Forelimb muscle (tissue), 1 donor: ENCODE measurements at regions not wholly inside any gene's neighbourhood (a gene's known extent, or its start where the extent isn't known, plus 50 kb on each side); places are given as distances from the start of the nearest gene placed in this dataset.
"Not testable (repeated sequence)": the region's sequence is repeated elsewhere in the genome, so short reads cannot be mapped to it uniquely, and the experiment has no call there.

ENCODE experiments used
- DNase-seq: peaks from one replicate; pipeline ENCODE4 v3.0.0-alpha.2; 2013; ENCODE audit warnings: low read depth

GRCh38 chr15:35991386-35991785 is 445.4 kb upstream of the DPH6 start:
- DNase-seq: no peak

- no peak for DNase-seq
These were observed 446.8 kb upstream of the DPH6 start for GRCh38 chr15:35992791-35993190.

GRCh38 chr15:35993196-35993595 is 447.2 kb upstream of the DPH6 start:
- no peak for DNase-seq

- no peak for DNase-seq
These were observed 448.9 kb upstream of the DPH6 start for GRCh38 chr15:35994876-35995275.

- no peak for DNase-seq
These were observed 453.0 kb upstream of the DPH6 start for GRCh38 chr15:35998663-35999602.

- DNase-seq: no peak
These were observed 459.0 kb upstream of the DPH6 start for GRCh38 chr15:36004891-36005490.

GRCh38 chr15:36005542-36005941 is 459.6 kb upstream of the DPH6 start:
- DNase-seq: no peak

- DNase-seq: no peak
These were observed 461.7 kb upstream of the DPH6 start for GRCh38 chr15:36007699-36008098.

- no peak for DNase-seq
These were observed 462.8 kb upstream of the DPH6 start for GRCh38 chr15:36008719-36009118.

- DNase-seq: no peak
These were observed 478.2 kb upstream of the DPH6 start for GRCh38 chr15:36024031-36024688.

GRCh38 chr15:36026627-36027283 is 480.8 kb upstream of the DPH6 start:
- DNase-seq: no peak

GRCh38 chr15:36029606-36030210 is 483.7 kb upstream of the DPH6 start:
- DNase-seq: no peak

GRCh38 chr15:36039996-36040572 is 494.1 kb upstream of the DPH6 start:
- no peak for DNase-seq

GRCh38 chr15:36047018-36047716 is 501.2 kb upstream of the DPH6 start:
- DNase-seq: not testable (repeated sequence)

GRCh38 chr15:36050899-36051298 is 504.9 kb upstream of the DPH6 start:
- DNase-seq: no peak

- DNase-seq: not testable (repeated sequence)
These were observed 506.7 kb upstream of the DPH6 start for GRCh38 chr15:36052641-36053040.

GRCh38 chr15:36053746-36054145 is 507.8 kb upstream of the DPH6 start:
- DNase-seq: no peak

- DNase-seq: no peak
These were observed 513.6 kb upstream of the DPH6 start for GRCh38 chr15:36059596-36059995.

GRCh38 chr15:36062357-36062756 is 516.4 kb upstream of the DPH6 start:
- no peak for DNase-seq

GRCh38 chr15:36066757-36067156 is 512.7 kb upstream of the CDIN1 start:
- DNase-seq: no peak
